ENCODE measurements at regions not wholly inside any gene's neighbourhood (a gene's known extent, or its start where the extent isn't known, plus 50 kb on each side); places are given as distances from the start of the nearest gene placed in this dataset.

GRCh38 chr5:68037546-68037945 is 178.0 kb upstream of the PIK3R1 start:
- H3K36me3 ChIP-seq = no peaks in the 10 kb centered on the region
- intact Hi-C loops (cut with DNase I; ENCODE audit: low total_unique reads) (no loop called here), in situ Hi-C loops (cut with MboI; ENCODE audit: low pct_ligation_motif_present in 1 of 4, low pct_unique_long_range_greater_than_20kb in 1 of 4, low sequenced_read_pairs in 3 of 4) (no loop called here)
- no peak for DNase-seq
- peaks cover 8 to 13% (median 12%) of the 10 kb centered on the region in 4 donors for H3K4me1 ChIP-seq
- H3K27me3 ChIP-seq = no peaks in the 10 kb centered on the region
- H3K4me3 ChIP-seq = no peak overlapping the region
- no peak for TF ChIP-seq POLR2AphosphoS5 (IDR thresholded peaks at IDR 0.05)
- TF ChIP-seq CTCF (IDR thresholded peaks at IDR 0.05) = no peak
- TF ChIP-seq POLR2A (IDR thresholded peaks at IDR 0.05) = no peak
- TF ChIP-seq EP300 (IDR thresholded peaks at IDR 0.05; ENCODE audit: low read depth) = no peak
- WGBS, 2 donors (ENCODE audit: low coverage in 1 of 2) = 64 to 81% methylated on average over 4 to 6 of the region's 6 CpGs
- H3K9me3 ChIP-seq = no peaks in the 10 kb centered on the region
- no peak overlapping the region for H3K27ac ChIP-seq

GRCh38 chr5:68033961-68034571 is 181.5 kb upstream of the PIK3R1 start:
- Histone ChIP-seq H3K36me3 (no peaks in the 10 kb centered on the region), H3K4me1 (peaks cover 8 to 13% (median 12%) of the 10 kb centered on the region in 4 donors), H3K4me3 (no peak overlapping the region), H3K27me3 (no peaks in the 10 kb centered on the region), H3K27ac (no peak overlapping the region), H3K9me3 (no peaks in the 10 kb centered on the region)
- 80 to 94% methylated on average over 2 to 4 of the region's 4 CpGs for WGBS, 2 donors (ENCODE audit: low coverage in 1 of 2)
- in situ Hi-C loops (cut with MboI; ENCODE audit: low pct_ligation_motif_present in 1 of 4, low pct_unique_long_range_greater_than_20kb in 1 of 4, low sequenced_read_pairs in 3 of 4) (no loop called here), intact Hi-C loops (cut with DNase I; ENCODE audit: low total_unique reads) (no loop called here)
- DNase-seq = peak; percentile 54
- TF ChIP-seq EP300 (IDR thresholded peaks at IDR 0.05; ENCODE audit: low read depth) = no peak
- TF ChIP-seq POLR2A (IDR thresholded peaks at IDR 0.05) = no peak
- TF ChIP-seq CTCF (IDR thresholded peaks at IDR 0.05) = no peak
- no peak for TF ChIP-seq POLR2AphosphoS5 (IDR thresholded peaks at IDR 0.05)

- intact Hi-C loops (cut with DNase I; ENCODE audit: low total_unique reads) = no loop called here
- no peak overlapping the region for H3K27ac ChIP-seq
Measured at GRCh38 chr5:68033029-68033428, 182.5 kb upstream of the PIK3R1 start.

GRCh38 chr5:68032216-68032762 is 183.3 kb upstream of the PIK3R1 start:
- Histone ChIP-seq H3K4me3 (no peak overlapping the region), H3K27ac (no peak overlapping the region), H3K27me3 (no peaks in the 10 kb centered on the region), H3K36me3 (no peaks in the 10 kb centered on the region), H3K4me1 (peaks cover 9 to 27% (median 19%) of the 10 kb centered on the region in 4 donors), H3K9me3 (no peaks in the 10 kb centered on the region)
- TF ChIP-seq CTCF (IDR thresholded peaks at IDR 0.05) (no peak), POLR2A (IDR thresholded peaks at IDR 0.05) (no peak), POLR2AphosphoS5 (IDR thresholded peaks at IDR 0.05) (no peak), EP300 (IDR thresholded peaks at IDR 0.05; ENCODE audit: low read depth) (no peak)
- 79 to 81% methylated on average over 5 of the region's 5 CpGs for WGBS, 2 donors (ENCODE audit: low coverage in 1 of 2)
- in situ Hi-C loops (cut with MboI; ENCODE audit: low pct_ligation_motif_present in 1 of 4, low pct_unique_long_range_greater_than_20kb in 1 of 4, low sequenced_read_pairs in 3 of 4) (no loop called here), intact Hi-C loops (cut with DNase I; ENCODE audit: low total_unique reads) (no loop called here)
- no peak for DNase-seq

More at GRCh38 chr5:68033029-68033428, 182.5 kb upstream of the PIK3R1 start:
- no peaks in the 10 kb centered on the region for H3K27me3 ChIP-seq
- in situ Hi-C loops (cut with MboI; ENCODE audit: low pct_ligation_motif_present in 1 of 4, low pct_unique_long_range_greater_than_20kb in 1 of 4, low sequenced_read_pairs in 3 of 4) = no loop called here
- no peaks in the 10 kb centered on the region for H3K36me3 ChIP-seq
- TF ChIP-seq POLR2AphosphoS5 (IDR thresholded peaks at IDR 0.05) = no peak
- H3K4me1 ChIP-seq = peaks cover 8 to 19% (median 16%) of the 10 kb centered on the region in 4 donors
- H3K9me3 ChIP-seq = no peaks in the 10 kb centered on the region
- no peak for DNase-seq
- WGBS, 2 donors (ENCODE audit: low coverage in 1 of 2) = 77 to 85% methylated on average over 4 to 5 of the region's 5 CpGs
- no peak overlapping the region for H3K4me3 ChIP-seq
